NB4 (cell line): ENCODE measurements at regions not wholly inside any gene's neighbourhood (a gene's known extent, or its start where the extent isn't known, plus 50 kb on each side); places are given as distances from the start of the nearest gene placed in this dataset.

Experiments
- CTCF ChIP-seq: IDR thresholded peaks from one replicate; pipeline ENCODE4 v1.5.1; 2012; ENCODE audit warnings: low read depth, low read length
- MAX ChIP-seq: IDR thresholded peaks from 2 replicates; pipeline ENCODE4 v1.6.1; 2011; ENCODE audit warnings: low read depth, low read length
- POLR2A ChIP-seq: IDR thresholded peaks from 2 replicates; pipeline ENCODE4 v1.6.1; 2011; ENCODE audit warnings: mild to moderate bottlenecking; ENCODE audit not compliant: insufficient read length; ENCODE audit errors: extremely low read depth

- no peak for TF ChIP-seq CTCF
- no peak for TF ChIP-seq POLR2A
- no peak for TF ChIP-seq MAX
Observed at GRCh38 chr2:145018502-145018901, 498.6 kb upstream of the ZEB2 start.
